ENCODE measurements at regions not wholly inside any gene's neighbourhood (a gene's known extent, or its start where the extent isn't known, plus 50 kb on each side); places are given as distances from the start of the nearest gene placed in this dataset.
A peak's percentile ranks its signal among the peaks of the same experiment; 100 is the strongest.

- peak; percentile 78 for DNase-seq (ENCODE audit: low read depth)
- Histone ChIP-seq H3K9ac (ENCODE audit: low read length) (peak overlapping the region; percentile 3), H3K9me3 (ENCODE audit: control insufficient read depth, low read length) (no peaks in the 10 kb centered on the region), H3K4me3 (ENCODE audit: low read length) (peak overlapping the region; percentile 52), H3K36me3 (ENCODE audit: control insufficient read depth, insufficient read depth, low read length, severe bottlenecking) (no peaks in the 10 kb centered on the region), H3K27me3 (replicated peaks; ENCODE audit: control insufficient read depth, insufficient read depth, low read length) (no peaks in the 10 kb centered on the region), H3K4me1 (ENCODE audit: control insufficient read depth, insufficient read depth, low read length) (peaks cover 16% of the 10 kb centered on the region)
Measured at GRCh38 chr1:98315309-98315708, 346.2 kb upstream of the SNX7 start.

GRCh38 chr1:98314601-98315000, 346.9 kb upstream of the SNX7 start:
- H3K9ac ChIP-seq (ENCODE audit: low read length), result no peak overlapping the region

GRCh38 chr1:98306517-98307089, 354.9 kb upstream of the SNX7 start:
- H3K27me3 ChIP-seq (replicated peaks; ENCODE audit: control insufficient read depth, insufficient read depth, low read length), result no peaks in the 10 kb centered on the region
- no peaks in the 10 kb centered on the region for H3K36me3 ChIP-seq (ENCODE audit: control insufficient read depth, insufficient read depth, low read length, severe bottlenecking)
- H3K4me3 ChIP-seq (ENCODE audit: low read length), result no peak overlapping the region
- H3K9ac ChIP-seq (ENCODE audit: low read length), result no peak overlapping the region
- H3K9me3 ChIP-seq (ENCODE audit: control insufficient read depth, low read length), result no peaks in the 10 kb centered on the region
- no peaks in the 10 kb centered on the region for H3K4me1 ChIP-seq (ENCODE audit: control insufficient read depth, insufficient read depth, low read length)
- no peak for DNase-seq (ENCODE audit: low read depth)

More at GRCh38 chr1:98314601-98315000, 346.9 kb upstream of the SNX7 start:
- Histone ChIP-seq H3K9me3 (ENCODE audit: control insufficient read depth, low read length) (no peaks in the 10 kb centered on the region), H3K36me3 (ENCODE audit: control insufficient read depth, insufficient read depth, low read length, severe bottlenecking) (no peaks in the 10 kb centered on the region), H3K27me3 (replicated peaks; ENCODE audit: control insufficient read depth, insufficient read depth, low read length) (no peaks in the 10 kb centered on the region), H3K4me1 (ENCODE audit: control insufficient read depth, insufficient read depth, low read length) (peaks cover 16% of the 10 kb centered on the region), H3K4me3 (ENCODE audit: low read length) (no peak overlapping the region)
- no peak for DNase-seq (ENCODE audit: low read depth)

GRCh38 chr1:98305362-98305761, 356.2 kb upstream of the SNX7 start:
- no peak for DNase-seq (ENCODE audit: low read depth)
- Histone ChIP-seq H3K4me1 (ENCODE audit: control insufficient read depth, insufficient read depth, low read length) (peaks cover 4% of the 10 kb centered on the region), H3K27me3 (replicated peaks; ENCODE audit: control insufficient read depth, insufficient read depth, low read length) (no peaks in the 10 kb centered on the region), H3K4me3 (ENCODE audit: low read length) (no peak overlapping the region), H3K9ac (ENCODE audit: low read length) (no peak overlapping the region), H3K36me3 (ENCODE audit: control insufficient read depth, insufficient read depth, low read length, severe bottlenecking) (no peaks in the 10 kb centered on the region), H3K9me3 (ENCODE audit: control insufficient read depth, low read length) (no peaks in the 10 kb centered on the region)

GRCh38 chr1:98304888-98305287, 356.6 kb upstream of the SNX7 start:
- H3K36me3 ChIP-seq (ENCODE audit: control insufficient read depth, insufficient read depth, low read length, severe bottlenecking), result no peaks in the 10 kb centered on the region
- H3K4me3 ChIP-seq (ENCODE audit: low read length), result no peak overlapping the region
- peaks cover 4% of the 10 kb centered on the region for H3K4me1 ChIP-seq (ENCODE audit: control insufficient read depth, insufficient read depth, low read length)
- H3K9ac ChIP-seq (ENCODE audit: low read length), result no peak overlapping the region
- H3K27me3 ChIP-seq (replicated peaks; ENCODE audit: control insufficient read depth, insufficient read depth, low read length), result no peaks in the 10 kb centered on the region
- no peaks in the 10 kb centered on the region for H3K9me3 ChIP-seq (ENCODE audit: control insufficient read depth, low read length)
- DNase-seq (ENCODE audit: low read depth), result no peak

- no peaks in the 10 kb centered on the region for H3K27me3 ChIP-seq (replicated peaks; ENCODE audit: control insufficient read depth, insufficient read depth, low read length)
- H3K36me3 ChIP-seq (ENCODE audit: control insufficient read depth, insufficient read depth, low read length, severe bottlenecking), result no peaks in the 10 kb centered on the region
- no peak overlapping the region for H3K4me3 ChIP-seq (ENCODE audit: low read length)
- peaks cover 4% of the 10 kb centered on the region for H3K4me1 ChIP-seq (ENCODE audit: control insufficient read depth, insufficient read depth, low read length)
- H3K9me3 ChIP-seq (ENCODE audit: control insufficient read depth, low read length), result no peaks in the 10 kb centered on the region
- no peak overlapping the region for H3K9ac ChIP-seq (ENCODE audit: low read length)
- DNase-seq (ENCODE audit: low read depth), result no peak
Measured at GRCh38 chr1:98299861-98300260, 361.7 kb upstream of the SNX7 start.

GRCh38 chr1:98299313-98299712, 362.2 kb upstream of the SNX7 start:
- Histone ChIP-seq H3K36me3 (ENCODE audit: control insufficient read depth, insufficient read depth, low read length, severe bottlenecking) (no peaks in the 10 kb centered on the region), H3K4me3 (ENCODE audit: low read length) (no peak overlapping the region), H3K27me3 (replicated peaks; ENCODE audit: control insufficient read depth, insufficient read depth, low read length) (no peaks in the 10 kb centered on the region), H3K9ac (ENCODE audit: low read length) (no peak overlapping the region), H3K4me1 (ENCODE audit: control insufficient read depth, insufficient read depth, low read length) (peaks cover 4% of the 10 kb centered on the region), H3K9me3 (ENCODE audit: control insufficient read depth, low read length) (no peaks in the 10 kb centered on the region)
- DNase-seq (ENCODE audit: low read depth), result no peak

- H3K4me3 ChIP-seq (ENCODE audit: low read length), result no peak overlapping the region
- DNase-seq (ENCODE audit: low read depth), result no peak
- peaks cover 4% of the 10 kb centered on the region for H3K4me1 ChIP-seq (ENCODE audit: control insufficient read depth, insufficient read depth, low read length)
- no peak overlapping the region for H3K9ac ChIP-seq (ENCODE audit: low read length)
- H3K36me3 ChIP-seq (ENCODE audit: control insufficient read depth, insufficient read depth, low read length, severe bottlenecking), result no peaks in the 10 kb centered on the region
- H3K27me3 ChIP-seq (replicated peaks; ENCODE audit: control insufficient read depth, insufficient read depth, low read length), result no peaks in the 10 kb centered on the region
- H3K9me3 ChIP-seq (ENCODE audit: control insufficient read depth, low read length), result no peaks in the 10 kb centered on the region
Measured at GRCh38 chr1:98298319-98298718, 363.2 kb upstream of the SNX7 start.

GRCh38 chr1:98296681-98297080, 364.8 kb upstream of the SNX7 start:
- Histone ChIP-seq H3K9ac (ENCODE audit: low read length) (no peak overlapping the region), H3K27me3 (replicated peaks; ENCODE audit: control insufficient read depth, insufficient read depth, low read length) (no peaks in the 10 kb centered on the region), H3K4me3 (ENCODE audit: low read length) (no peak overlapping the region), H3K9me3 (ENCODE audit: control insufficient read depth, low read length) (no peaks in the 10 kb centered on the region), H3K36me3 (ENCODE audit: control insufficient read depth, insufficient read depth, low read length, severe bottlenecking) (no peaks in the 10 kb centered on the region), H3K4me1 (ENCODE audit: control insufficient read depth, insufficient read depth, low read length) (peaks cover 4% of the 10 kb centered on the region)
- no peak for DNase-seq (ENCODE audit: low read depth)

GRCh38 chr1:98294127-98294526, 367.4 kb upstream of the SNX7 start:
- H3K9me3 ChIP-seq (ENCODE audit: control insufficient read depth, low read length), result no peaks in the 10 kb centered on the region
- no peaks in the 10 kb centered on the region for H3K4me1 ChIP-seq (ENCODE audit: control insufficient read depth, insufficient read depth, low read length)
- peak; percentile 15 for DNase-seq (ENCODE audit: low read depth)

GRCh38 chr1:98292994-98293393, 368.5 kb upstream of the SNX7 start:
- Histone ChIP-seq H3K4me3 (ENCODE audit: low read length) (no peak overlapping the region), H3K4me1 (ENCODE audit: control insufficient read depth, insufficient read depth, low read length) (no peaks in the 10 kb centered on the region), H3K9ac (ENCODE audit: low read length) (no peak overlapping the region), H3K36me3 (ENCODE audit: control insufficient read depth, insufficient read depth, low read length, severe bottlenecking) (no peaks in the 10 kb centered on the region), H3K9me3 (ENCODE audit: control insufficient read depth, low read length) (no peaks in the 10 kb centered on the region), H3K27me3 (replicated peaks; ENCODE audit: control insufficient read depth, insufficient read depth, low read length) (no peaks in the 10 kb centered on the region)
- no peak for DNase-seq (ENCODE audit: low read depth)

More at GRCh38 chr1:98294127-98294526, 367.4 kb upstream of the SNX7 start:
- Histone ChIP-seq H3K36me3 (ENCODE audit: control insufficient read depth, insufficient read depth, low read length, severe bottlenecking) (no peaks in the 10 kb centered on the region), H3K27me3 (replicated peaks; ENCODE audit: control insufficient read depth, insufficient read depth, low read length) (no peaks in the 10 kb centered on the region), H3K9ac (ENCODE audit: low read length) (no peak overlapping the region), H3K4me3 (ENCODE audit: low read length) (no peak overlapping the region)

GRCh38 chr1:98289311-98289710, 368.5 kb upstream of the DPYD start:
- DNase-seq (ENCODE audit: low read depth), result peak; percentile 52
- Histone ChIP-seq H3K36me3 (ENCODE audit: control insufficient read depth, insufficient read depth, low read length, severe bottlenecking) (no peaks in the 10 kb centered on the region), H3K9ac (ENCODE audit: low read length) (no peak overlapping the region)

More at GRCh38 chr1:98289311-98289710, 368.5 kb upstream of the DPYD start:
- no peaks in the 10 kb centered on the region for H3K4me1 ChIP-seq (ENCODE audit: control insufficient read depth, insufficient read depth, low read length)
- H3K4me3 ChIP-seq (ENCODE audit: low read length), result no peak overlapping the region
- H3K27me3 ChIP-seq (replicated peaks; ENCODE audit: control insufficient read depth, insufficient read depth, low read length), result no peaks in the 10 kb centered on the region
- H3K9me3 ChIP-seq (ENCODE audit: control insufficient read depth, low read length), result no peaks in the 10 kb centered on the region
